Head of caudate nucleus (tissue), 42 donors: ENCODE measurements at regions not wholly inside any gene's neighbourhood (a gene's known extent, or its start where the extent isn't known, plus 50 kb on each side); places are given as distances from the start of the nearest gene placed in this dataset.
"Not testable (repeated sequence)": the region's sequence is repeated elsewhere in the genome, so short reads cannot be mapped to it uniquely, and the experiment has no call there.

ENCODE experiments used
- DNase-seq, 42 donors: peaks; one replicate each; pipeline versions ENCODE4 v3.0.0 to v3.0.0-alpha.2; 2020 to 2021; ENCODE audit warnings: mixed read lengths in 7 of 42
- intact Hi-C: fragments of 100-400 bp; cut with DNase I; formaldehyde crosslinking; loops from one replicate; pipeline ENCODE4 v1.15.0; 2022

GRCh38 chr9:66046992-66047391 is 310.0 kb downstream of the FOXD4L4 start:
- intact Hi-C loops, DNase-seq: not testable (repeated sequence)

DNA sequence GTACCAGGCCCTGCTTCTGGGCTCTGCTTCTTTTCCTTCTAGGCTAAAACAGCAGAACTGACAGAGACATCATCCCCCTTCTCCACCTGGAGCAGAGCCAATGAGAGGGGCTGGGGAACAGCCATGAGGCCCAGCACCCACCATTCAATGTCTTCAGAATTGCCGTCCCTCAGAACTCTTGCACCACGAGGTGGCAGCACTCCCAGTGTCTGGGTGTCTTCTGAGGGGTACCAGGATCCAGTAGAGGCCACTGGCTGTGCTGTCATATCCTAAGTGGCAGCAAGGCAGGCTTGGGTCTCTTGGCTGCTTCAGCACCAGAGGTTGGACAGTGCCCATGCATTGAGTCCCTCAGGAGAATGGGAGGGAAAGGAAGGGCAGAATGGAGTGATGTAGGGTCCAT is 312.8 kb downstream of the FOXD4L4 start:
- DNase-seq, intact Hi-C loops: not testable (repeated sequence)

GRCh38 chr9:66054705-66055104 is 317.8 kb downstream of the FOXD4L4 start:
- DNase-seq, intact Hi-C loops: not testable (repeated sequence)

- intact Hi-C loops, DNase-seq: not testable (repeated sequence)
Measured at GRCh38 chr9:66060681-66061080, 323.7 kb downstream of the FOXD4L4 start.

- intact Hi-C loops, result not testable (repeated sequence)
- DNase-seq, result peak in 20 of 42 donors; percentile 1 to 62 (median 32)
Measured at GRCh38 chr9:66063822-66064221, 326.9 kb downstream of the FOXD4L4 start.

DNA sequence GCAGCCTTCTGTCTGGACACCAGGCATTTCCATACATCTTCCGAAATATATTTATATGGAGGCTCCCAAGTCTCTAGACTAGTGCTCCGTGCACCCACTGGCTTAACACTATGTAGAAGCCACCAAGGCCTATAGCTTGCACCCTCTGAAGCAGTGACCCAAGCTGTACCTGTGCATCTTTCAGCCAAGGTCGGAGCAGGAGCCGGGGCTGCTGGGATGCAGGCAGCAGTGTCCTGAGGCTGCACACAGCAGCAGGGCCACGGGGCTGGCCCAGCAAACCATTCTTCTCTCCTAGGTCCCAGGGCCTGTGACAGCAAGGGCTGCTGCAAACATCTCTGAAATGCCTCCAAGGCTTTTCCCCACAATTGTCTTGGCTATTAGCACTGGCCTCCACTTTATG is 328.8 kb downstream of the FOXD4L4 start:
- intact Hi-C loops, result not testable (repeated sequence)
- peak in 18 of 42 donors; percentile 2 to 39 (median 16) for DNase-seq

GRCh38 chr9:66067231-66067630 is 330.3 kb downstream of the FOXD4L4 start:
- DNase-seq, result peak in 29 of 42 donors; percentile 1 to 44 (median 15)
- intact Hi-C loops, result not testable (repeated sequence)

GRCh38 chr9:66068451-66068989 is 331.6 kb downstream of the FOXD4L4 start:
- DNase-seq, result peak in 5 of 42 donors; percentile 1 to 17 (median 5)

GRCh38 chr9:66069025-66069424 is 332.1 kb downstream of the FOXD4L4 start:
- peak in 10 of 42 donors; percentile 5 to 37 (median 22) for DNase-seq
- intact Hi-C loops, result not testable (repeated sequence)

More at GRCh38 chr9:66068451-66068989, 331.6 kb downstream of the FOXD4L4 start:
- intact Hi-C loops, result not testable (repeated sequence)

DNA sequence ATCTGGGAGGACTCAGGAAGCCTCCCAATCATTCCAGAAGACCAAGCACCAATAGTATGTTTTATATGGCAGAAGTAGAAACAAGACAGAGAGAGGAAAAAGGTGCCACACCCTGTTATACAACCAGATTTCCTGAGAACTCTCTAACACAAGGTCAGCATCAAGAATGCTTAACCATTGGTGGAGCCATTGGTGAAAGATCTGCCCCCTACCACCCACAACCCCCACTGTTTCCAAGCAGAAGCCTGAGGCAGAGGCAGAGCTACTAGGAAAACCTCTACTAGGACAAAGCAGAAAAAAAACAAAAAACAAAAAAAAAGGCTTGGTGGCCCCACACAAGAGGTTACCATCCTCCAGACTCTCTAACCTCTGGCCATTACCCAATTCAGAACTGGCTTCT is 336.2 kb downstream of the FOXD4L4 start:
- intact Hi-C loops, result not testable (repeated sequence)

DNA sequence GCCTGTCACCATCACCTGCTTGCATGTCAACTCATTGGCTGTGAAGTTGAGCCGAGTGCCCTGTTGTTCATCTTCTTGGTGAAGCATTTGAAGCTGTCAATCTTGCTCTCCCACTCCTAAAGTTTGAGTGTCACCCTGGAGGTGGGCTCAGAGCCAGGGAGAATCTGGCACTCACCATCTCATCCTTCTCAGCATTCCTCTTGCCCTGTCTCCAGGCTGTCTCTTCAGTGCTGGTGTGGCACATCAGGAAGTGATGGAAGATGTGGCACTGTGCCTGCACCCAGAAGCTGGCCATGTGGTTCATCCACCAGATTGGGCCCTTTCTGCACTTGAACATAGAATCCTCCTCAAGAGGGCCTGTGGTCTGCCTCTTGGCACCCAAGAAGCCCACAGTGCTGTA is 345.9 kb downstream of the FOXD4L4 start:
- DNase-seq, result peak in 1 of 42 donors; percentile 8

More for the DNA sequence above, 336.2 kb downstream of the FOXD4L4 start:
- DNase-seq, result not testable (repeated sequence)

More for the DNA sequence above, 345.9 kb downstream of the FOXD4L4 start:
- intact Hi-C loops, result not testable (repeated sequence)
